Spleen (tissue), 11 donors: ENCODE measurements at regions not wholly inside any gene's neighbourhood (a gene's known extent, or its start where the extent isn't known, plus 50 kb on each side); places are given as distances from the start of the nearest gene placed in this dataset.
"Not testable (repeated sequence)": the region's sequence is repeated elsewhere in the genome, so short reads cannot be mapped to it uniquely, and the experiment has no call there.

ENCODE experiments used
- DNase-seq: peaks from one replicate; pipeline ENCODE4 v3.0.0-alpha.2; 2020
- H3K27ac ChIP-seq, 8 donors: fragments of 200-600 bp; sonication (generic) in 7 of 8; 1 replicate in 4 of 8; 2 replicates in 4 of 8; pipeline versions ENCODE4 v1.5.0 to v1.8.0; 2016 to 2021; ENCODE audit warnings: inconsistent platforms in 4 of 8, mild to moderate bottlenecking in 4 of 8, moderate library complexity in 1 of 8
- H3K27me3 ChIP-seq, 7 donors: fragments of 200-600 bp; sonication (generic) in 6 of 7; replicated peaks in 1 of 7; 1 replicate in 4 of 7; 2 replicates in 3 of 7; pipeline versions ENCODE4 v1.5.0 to v1.8.0; 2016 to 2021; ENCODE audit warnings: inconsistent platforms in 3 of 7, mild to moderate bottlenecking in 1 of 7
- H3K36me3 ChIP-seq, 6 donors: fragments of 200-600 bp; sonication (generic) in 5 of 6; 1 replicate in 4 of 6; 2 replicates in 2 of 6; pipeline versions ENCODE4 v1.5.0 to v1.8.0; 2016 to 2021; ENCODE audit warnings: inconsistent platforms in 2 of 6
- H3K4me1 ChIP-seq, 6 donors: fragments of 200-600 bp; sonication (generic) in 5 of 6; 1 replicate in 3 of 6; 2 replicates in 3 of 6; pipeline versions ENCODE4 v1.5.0 to v1.8.0; 2016 to 2021; ENCODE audit warnings: inconsistent platforms in 3 of 6
- H3K4me3 ChIP-seq, 8 donors: fragments of 200-600 bp; sonication (generic) in 7 of 8; 1 replicate in 4 of 8; 2 replicates in 4 of 8; pipeline versions ENCODE4 v1.5.0 to v1.8.0; 2016 to 2021; ENCODE audit warnings: inconsistent platforms in 4 of 8, mild to moderate bottlenecking in 4 of 8, moderate library complexity in 2 of 8
- H3K9me3 ChIP-seq, 8 donors: fragments of 200-600 bp; sonication (generic) in 7 of 8; 1 replicate in 4 of 8; 2 replicates in 4 of 8; pipeline versions ENCODE4 v1.5.0 to v1.8.0; 2016 to 2021; ENCODE audit warnings: inconsistent platforms in 4 of 8
- CTCF ChIP-seq, 11 experiments: fragments of 200-600 bp in 7 of 11; fragments of 450-650 bp in 4 of 11; sonication (generic) in 4 of 11; IDR thresholded peaks in 8 of 11; conservative IDR thresholded peaks in 3 of 11; 1 replicate in 7 of 11; 2 replicates in 4 of 11; pipeline versions ENCODE4 v1.4.0 to v1.8.0; 2016 to 2021; ENCODE audit warnings: antibody characterized with exemption in 11 of 11, inconsistent platforms in 4 of 11, mild to moderate bottlenecking in 1 of 11
- POLR2A ChIP-seq, 3 donors: fragments of 450-650 bp; IDR thresholded peaks; one replicate each; pipeline ENCODE4 v1.5.1; 2017; ENCODE audit warnings: antibody characterized with exemption in 3 of 3, mild to moderate bottlenecking in 1 of 3
- POLR2AphosphoS5 ChIP-seq, 3 donors: sonication (generic); formaldehyde crosslinking; IDR thresholded peaks; one replicate each; pipeline ENCODE4 v1.5.1; 2017; ENCODE audit warnings: antibody characterized with exemption in 3 of 3
- WGBS, 5 donors: extraction: QIAGEN DNeasy Blood & Tissue Kit in 3 of 5; methylation state at CpG; one replicate each; pipeline versions ENCODE4 v1.1.5 to v1.1.7; 2013 to 2018; 5-methylcytosine and 5-hydroxymethylcytosine counted together
- intact Hi-C: fragments of 100-400 bp; cut with DNase I; formaldehyde crosslinking; loops from one replicate; pipeline ENCODE4 v1.15.0; 2023; ENCODE audit warnings: low total_unique reads
- donor health status: healthy with polysubstance abuse.
- donor health status: DM: no; HTN: no; CAD: no; lungs with moderate emphysema.
- donor health status: DM: no; HTN: no; CAD: no.
- donor health status: Bipolar disorder and iron deficiency.
- donor health status: healthy.
- donor health status: DM: no; HTN: no; CAD: no.
- donor health status: DM: yes; HTN: yes; CAD: no.

- intact Hi-C loops: loop anchor here (10.0 kb wide), 1 partner anchor 271 kb away; the partner anchor contains the start of gene FAM43A
- no peak for DNase-seq
- H3K27me3 ChIP-seq: no peaks in the 10 kb centered on the region
- peaks cover 0 to 31% (median 5%) of the 10 kb centered on the region in 6 donors for H3K4me1 ChIP-seq
- 86 to 91% (median 88%) methylated on average over 20 of the region's 20 CpGs for WGBS, 5 donors
- no peaks in the 10 kb centered on the region for H3K9me3 ChIP-seq
- H3K4me3 ChIP-seq: no peak overlapping the region
- no peaks in the 10 kb centered on the region for H3K36me3 ChIP-seq
- TF ChIP-seq POLR2A (IDR thresholded peaks at IDR 0.05): no peak
- H3K27ac ChIP-seq: no peak overlapping the region
These were observed 270.5 kb downstream of the FAM43A start for GRCh38 chr3:194955979-194956696.

- intact Hi-C loops: loop anchor here (10.0 kb wide), 1 partner anchor 272 kb away; the partner anchor contains the start of gene FAM43A
- no peak overlapping the region for H3K4me3 ChIP-seq
These were observed 271.2 kb downstream of the FAM43A start for GRCh38 chr3:194956697-194957396.

GRCh38 chr3:194957743-194958240 is 272.1 kb downstream of the FAM43A start:
- H3K4me1 ChIP-seq: peaks cover 0 to 23% (median 3%) of the 10 kb centered on the region in 6 donors
- H3K4me3 ChIP-seq: no peak overlapping the region
- intact Hi-C loops: loop anchor here (10.0 kb wide), 1 partner anchor 273 kb away; the partner anchor contains the start of gene FAM43A
- no peak overlapping the region for H3K27ac ChIP-seq
- H3K9me3 ChIP-seq: no peaks in the 10 kb centered on the region
- no peak for DNase-seq
- H3K36me3 ChIP-seq: no peaks in the 10 kb centered on the region
- TF ChIP-seq CTCF (IDR thresholded peaks at IDR 0.05 in 8 of 11, conservative IDR thresholded peaks at IDR 0.05 in 3 of 11): no peak
- no peak for TF ChIP-seq POLR2AphosphoS5 (IDR thresholded peaks at IDR 0.05)
- no peak for TF ChIP-seq POLR2A (IDR thresholded peaks at IDR 0.05)
- H3K27me3 ChIP-seq: no peaks in the 10 kb centered on the region
- WGBS, 5 donors: 60 to 85% (median 73%) methylated on average over 7 of the region's 7 CpGs

More at GRCh38 chr3:194956697-194957396, 271.2 kb downstream of the FAM43A start:
- Histone ChIP-seq H3K27ac (no peak overlapping the region), H3K9me3 (no peaks in the 10 kb centered on the region), H3K36me3 (no peaks in the 10 kb centered on the region), H3K27me3 (no peaks in the 10 kb centered on the region), H3K4me1 (peaks cover 0 to 30% (median 5%) of the 10 kb centered on the region in 6 donors)
- no peak for TF ChIP-seq POLR2A (IDR thresholded peaks at IDR 0.05)
- TF ChIP-seq CTCF (IDR thresholded peaks at IDR 0.05 in 8 of 11, conservative IDR thresholded peaks at IDR 0.05 in 3 of 11): no peak
- no peak for TF ChIP-seq POLR2AphosphoS5 (IDR thresholded peaks at IDR 0.05)
- no peak for DNase-seq
- 91 to 94% (median 92%) methylated on average over 13 to 17 of the region's 17 CpGs for WGBS, 5 donors

- Histone ChIP-seq H3K4me1 (peaks cover 0 to 10% (median 0%) of the 10 kb centered on the region in 6 donors), H3K27ac (no peak overlapping the region), H3K9me3 (no peaks in the 10 kb centered on the region), H3K36me3 (no peaks in the 10 kb centered on the region), H3K4me3 (no peak overlapping the region), H3K27me3 (no peaks in the 10 kb centered on the region)
- no peak for DNase-seq
- WGBS, 5 donors: 85 to 94% (median 88%) methylated on average over 7 of the region's 7 CpGs
- intact Hi-C loops: loop anchor here (10.0 kb wide), 1 partner anchor 274 kb away; the partner anchor contains the start of gene FAM43A
- TF ChIP-seq CTCF (IDR thresholded peaks at IDR 0.05 in 8 of 11, conservative IDR thresholded peaks at IDR 0.05 in 3 of 11): no peak
- TF ChIP-seq POLR2A (IDR thresholded peaks at IDR 0.05): no peak
- no peak for TF ChIP-seq POLR2AphosphoS5 (IDR thresholded peaks at IDR 0.05)
These were observed 273.5 kb downstream of the FAM43A start for GRCh38 chr3:194959217-194959616.

- H3K4me3 ChIP-seq, DNase-seq, H3K36me3 ChIP-seq, H3K27ac ChIP-seq, H3K9me3 ChIP-seq, H3K27me3 ChIP-seq: not testable (repeated sequence)
- intact Hi-C loops: loop anchor here (10.0 kb wide), 1 partner anchor 275 kb away; the partner anchor contains the start of gene FAM43A
- H3K4me1 ChIP-seq: peaks cover 0 to 10% (median 0%) of the 10 kb centered on the region in 6 donors
- 90 to 95% (median 93%) methylated on average over 10 of the region's 10 CpGs for WGBS, 5 donors
These were observed 274.0 kb downstream of the FAM43A start for GRCh38 chr3:194959666-194960065.
